RKO (cell line): ENCODE measurements at regions not wholly inside any gene's neighbourhood (a gene's known extent, or its start where the extent isn't known, plus 50 kb on each side); places are given as distances from the start of the nearest gene placed in this dataset.

ENCODE experiments used
- DNase-seq: peaks from one replicate; pipeline ENCODE4 v3.0.0-alpha.2; 2016; ENCODE audit warnings: low spot score

- DNase-seq = no peak
These were observed 117.1 kb upstream of the PTPRT start for GRCh38 chr20:43306837-43307236.

GRCh38 chr20:43305749-43306148, 116.0 kb upstream of the PTPRT start:
- DNase-seq = no peak

GRCh38 chr20:43304598-43304997, 114.9 kb upstream of the PTPRT start:
- DNase-seq = no peak

GRCh38 chr20:43302936-43303335, 113.2 kb upstream of the PTPRT start:
- DNase-seq = no peak

- DNase-seq = no peak
These were observed 111.2 kb upstream of the PTPRT start for GRCh38 chr20:43300901-43301300.

GRCh38 chr20:43295781-43296180, 106.1 kb upstream of the PTPRT start:
- DNase-seq = no peak

- DNase-seq = no peak
These were observed 105.6 kb upstream of the PTPRT start for GRCh38 chr20:43295263-43295662.

GRCh38 chr20:43294031-43294430, 104.3 kb upstream of the PTPRT start:
- DNase-seq = no peak

- no peak for DNase-seq
These were observed 103.5 kb upstream of the PTPRT start for GRCh38 chr20:43293068-43293786.

GRCh38 chr20:43292222-43292621, 102.5 kb upstream of the PTPRT start:
- no peak for DNase-seq

GRCh38 chr20:43287637-43288036, 97.9 kb upstream of the PTPRT start:
- peak; percentile 32 for DNase-seq

GRCh38 chr20:43285170-43285569, 95.5 kb upstream of the PTPRT start:
- no peak for DNase-seq

- DNase-seq = no peak
These were observed 94.8 kb upstream of the PTPRT start for GRCh38 chr20:43284486-43284885.

GRCh38 chr20:43283126-43283525, 93.4 kb upstream of the PTPRT start:
- DNase-seq = no peak

- DNase-seq = no peak
These were observed 82.3 kb upstream of the PTPRT start for GRCh38 chr20:43271980-43272379.

- no peak for DNase-seq
These were observed 75.7 kb upstream of the PTPRT start for GRCh38 chr20:43265449-43265848.

- DNase-seq = no peak
These were observed 73.5 kb upstream of the PTPRT start for GRCh38 chr20:43263226-43263625.

- DNase-seq = no peak
These were observed 72.6 kb upstream of the PTPRT start for GRCh38 chr20:43262341-43262740.

- DNase-seq = no peak
These were observed 66.2 kb upstream of the PTPRT start for GRCh38 chr20:43255877-43256276.

GRCh38 chr20:43252761-43253160, 63.1 kb upstream of the PTPRT start:
- DNase-seq = no peak

- DNase-seq = no peak
These were observed 58.6 kb upstream of the PTPRT start for GRCh38 chr20:43248341-43248740.

- no peak for DNase-seq
These were observed 57.7 kb upstream of the PTPRT start for GRCh38 chr20:43247361-43247760.

- DNase-seq = no peak
These were observed 54.9 kb upstream of the PTPRT start for GRCh38 chr20:43244647-43245046.

GRCh38 chr20:43243672-43244269, 54.1 kb upstream of the PTPRT start:
- DNase-seq = peak; percentile 16
